DMS79 (cell line): ENCODE measurements at regions not wholly inside any gene's neighbourhood (a gene's known extent, or its start where the extent isn't known, plus 50 kb on each side); places are given as distances from the start of the nearest gene placed in this dataset.

Experiments used
- DNase-seq: peaks from one replicate; lab custom pipeline; 2025; lab: John Stamatoyannopoulos, UW

DNA sequence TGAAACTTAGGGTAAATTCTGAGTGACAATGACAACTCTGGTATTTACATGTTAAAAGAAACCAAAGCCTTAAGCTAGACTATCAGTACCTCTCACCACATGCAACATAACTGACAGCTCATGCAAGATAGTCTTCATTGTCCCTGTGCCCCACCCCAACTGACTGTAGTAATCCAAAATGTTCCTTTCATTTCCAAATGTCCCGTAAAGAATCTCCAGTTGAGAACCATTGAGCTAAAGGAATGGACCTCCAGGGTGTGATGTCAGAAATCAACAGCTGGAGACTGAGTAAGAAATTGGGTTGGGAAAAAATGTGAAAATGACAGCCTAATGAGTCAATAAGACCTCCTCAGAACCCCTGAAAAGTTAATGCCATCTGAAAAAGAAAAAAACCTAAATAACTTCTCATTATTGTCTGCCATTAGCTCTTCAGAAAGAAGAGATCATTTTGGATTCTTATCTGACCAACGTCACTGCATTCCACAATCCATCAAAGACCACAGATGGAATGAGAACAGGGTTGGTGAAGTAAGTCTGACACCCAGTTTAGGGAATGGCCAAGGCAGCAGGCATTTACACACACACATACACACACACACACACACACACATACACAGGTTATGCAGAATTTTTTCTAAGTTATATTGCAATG is 51.7 kb upstream of the ACVR2A start:
- no peak for DNase-seq

- no peak for DNase-seq
Observed at GRCh38 chr2:147790580-147790979, 54.2 kb upstream of the ACVR2A start.

DNA sequence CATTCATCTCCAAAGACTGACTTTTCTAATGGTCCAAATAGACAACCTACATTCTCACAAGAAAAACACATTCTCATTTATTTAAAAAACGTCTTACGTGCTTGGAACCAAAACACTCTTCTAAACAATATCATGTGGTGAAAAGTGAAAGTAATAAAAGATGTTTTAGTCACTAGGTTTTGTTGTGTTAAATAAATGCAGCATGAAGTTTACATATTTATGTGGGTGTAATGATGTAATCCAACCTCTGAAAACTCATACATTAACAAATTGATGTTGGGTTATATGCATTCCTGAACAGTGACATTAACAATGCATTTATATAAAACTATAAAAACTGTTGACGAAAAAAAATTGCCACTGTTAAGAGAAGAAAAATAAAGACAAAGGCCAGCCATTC is 55.1 kb upstream of the ACVR2A start:
- no peak for DNase-seq

DNA sequence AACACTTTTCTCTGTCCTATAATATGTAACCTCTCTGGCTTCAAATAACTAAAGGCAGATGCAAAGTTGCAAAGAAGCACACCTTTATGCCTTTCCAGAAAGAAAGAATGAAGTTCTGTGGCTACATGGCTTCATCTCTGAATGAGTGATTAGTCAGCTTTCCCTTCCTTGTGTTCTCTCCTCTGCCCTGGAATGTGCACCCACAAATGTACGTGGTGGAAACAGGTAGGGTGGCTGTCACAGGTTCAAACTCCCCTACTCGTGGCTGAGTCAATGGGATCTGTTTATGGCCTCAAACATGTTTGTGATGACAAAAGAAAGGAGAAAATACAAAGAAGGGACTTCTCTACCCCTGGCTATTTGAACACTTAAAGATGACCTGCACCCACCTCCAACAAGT is 55.5 kb upstream of the ACVR2A start:
- no peak for DNase-seq

DNA sequence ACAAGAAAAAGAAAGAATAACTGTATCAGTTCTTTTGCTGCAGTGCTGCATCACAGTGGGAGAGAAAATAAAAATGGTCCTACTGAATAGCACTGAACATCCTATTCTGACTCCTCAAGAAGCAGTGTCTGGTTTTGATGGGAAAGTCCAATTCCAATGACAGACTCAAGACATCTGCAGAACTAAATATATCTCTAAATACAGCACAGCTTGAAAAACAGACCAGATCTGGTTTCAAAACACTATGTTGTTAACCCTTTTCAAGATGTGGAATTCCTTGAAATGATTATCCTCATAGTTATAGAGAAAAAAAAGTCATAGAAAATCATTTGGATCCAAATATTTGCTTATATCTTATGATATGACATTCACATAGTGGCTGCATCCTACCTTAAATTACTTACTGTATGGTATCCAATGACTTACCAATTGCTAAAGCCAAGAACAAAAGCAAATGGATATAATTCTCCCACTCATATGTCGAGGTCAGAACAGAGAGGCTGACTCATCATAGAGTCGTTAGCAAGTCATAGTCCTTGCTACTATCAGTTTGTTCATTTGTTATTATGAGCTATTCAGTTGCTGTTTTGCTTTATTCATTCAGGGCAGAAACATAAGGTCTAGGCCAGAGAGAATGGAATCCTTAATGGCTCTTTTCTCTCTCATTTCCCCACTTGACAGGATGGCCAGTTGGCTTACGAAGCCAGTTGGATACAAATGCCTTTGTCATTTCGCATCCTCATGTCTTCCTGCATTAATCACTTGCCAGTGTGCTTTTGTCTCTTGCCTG is 62.5 kb upstream of the ACVR2A start:
- DNase-seq: no peak

DNA sequence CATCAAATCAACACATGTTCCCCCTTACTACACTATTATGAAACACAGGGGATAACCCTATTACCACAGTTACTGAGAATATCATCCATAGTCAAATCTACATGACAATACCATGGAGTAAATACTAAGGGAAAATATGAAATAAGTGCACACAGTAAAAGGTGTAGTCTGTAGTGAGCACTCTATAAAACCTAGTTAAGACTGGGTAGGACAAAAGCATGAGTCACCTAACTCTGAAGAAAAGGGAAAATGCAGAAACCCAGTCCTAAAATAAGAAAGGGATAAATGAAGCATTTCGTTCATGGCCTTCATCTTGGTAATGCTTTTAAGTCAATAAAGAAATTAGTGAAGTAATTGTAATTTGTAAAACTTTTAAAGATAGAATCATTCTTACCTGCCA is 65.4 kb upstream of the ACVR2A start:
- DNase-seq: no peak

DNA sequence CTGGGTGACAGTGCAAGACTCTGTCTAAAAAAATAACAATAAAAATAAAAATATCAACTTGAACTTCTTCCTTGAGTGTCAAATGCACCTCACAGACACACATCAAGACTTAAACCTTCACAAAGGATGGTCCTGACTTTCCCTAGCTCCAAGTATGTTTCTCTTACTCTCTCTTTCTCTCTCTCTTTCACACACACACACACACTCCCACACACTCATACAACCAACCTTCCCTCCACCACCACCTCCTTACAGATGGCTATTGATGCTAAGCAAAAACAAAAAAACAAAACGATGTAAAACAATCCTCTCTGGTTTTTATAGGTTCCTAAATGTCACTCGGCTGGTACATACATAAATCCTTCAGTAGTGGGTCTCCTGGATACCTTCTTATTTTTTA is 67.4 kb upstream of the ACVR2A start:
- DNase-seq: no peak

DNA sequence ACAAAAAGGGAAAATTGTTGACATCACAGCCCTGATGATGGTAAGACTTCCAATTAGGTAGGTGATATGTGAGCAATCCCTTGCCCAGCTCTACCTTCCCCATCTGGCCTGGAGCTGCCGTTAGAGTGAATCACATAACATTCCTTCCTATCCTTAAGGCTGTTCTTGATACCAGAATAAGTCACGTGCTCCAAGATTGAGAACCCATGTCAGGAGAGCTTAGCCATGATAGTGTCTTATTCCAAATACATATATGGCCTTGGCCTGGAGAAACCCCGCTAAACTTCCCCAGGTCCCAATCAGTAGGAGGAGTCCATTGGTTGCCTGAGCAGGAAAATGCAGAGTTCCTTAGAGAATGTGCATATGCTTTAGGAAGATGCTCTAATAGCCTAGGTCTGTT is 70.0 kb upstream of the ACVR2A start:
- DNase-seq: no peak

GRCh38 chr2:147773479-147773878 is 71.3 kb upstream of the ACVR2A start:
- no peak for DNase-seq

DNA sequence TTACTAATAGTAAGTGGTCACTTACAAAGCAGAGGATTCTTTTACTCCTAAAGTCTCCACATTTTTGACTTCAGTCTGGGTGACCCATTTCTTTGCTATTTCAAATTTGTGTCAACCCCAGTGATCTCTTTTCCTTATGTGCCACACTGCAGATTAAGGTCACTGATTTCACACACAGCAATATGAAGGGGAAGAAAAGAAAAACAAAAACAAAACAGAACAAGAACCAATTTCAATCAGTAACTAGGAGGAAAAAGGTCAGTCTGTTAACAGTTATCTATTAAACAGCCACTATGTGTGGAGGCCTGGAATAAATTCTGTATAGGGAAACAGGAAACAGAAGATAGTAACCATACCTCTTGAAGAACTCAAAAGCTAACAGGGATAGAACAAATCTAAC is 72.0 kb upstream of the ACVR2A start:
- DNase-seq: no peak

- no peak for DNase-seq
Observed at GRCh38 chr2:147763861-147764260, 81.0 kb upstream of the ACVR2A start.

DNA sequence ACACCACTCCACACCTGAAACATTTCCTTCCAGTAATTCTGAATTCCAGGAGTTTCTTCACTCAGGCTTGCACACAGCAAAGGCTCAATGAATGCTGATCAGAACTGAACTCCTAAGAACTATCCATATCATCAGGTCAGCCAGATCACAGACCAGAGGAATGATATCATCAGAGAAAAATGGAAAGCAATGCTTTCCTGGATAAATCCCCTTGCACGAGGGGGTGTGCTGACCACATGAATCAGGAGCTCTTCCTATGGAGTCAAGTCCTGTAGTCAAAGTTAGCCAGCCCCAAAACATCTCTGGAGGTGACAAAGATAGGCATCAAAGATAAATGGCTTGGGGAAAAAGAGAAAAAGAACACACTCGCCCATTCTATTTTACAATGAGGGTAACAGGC is 83.8 kb upstream of the ACVR2A start:
- no peak for DNase-seq

- no peak for DNase-seq
Observed at GRCh38 chr2:147759536-147759935, 85.3 kb upstream of the ACVR2A start.

DNA sequence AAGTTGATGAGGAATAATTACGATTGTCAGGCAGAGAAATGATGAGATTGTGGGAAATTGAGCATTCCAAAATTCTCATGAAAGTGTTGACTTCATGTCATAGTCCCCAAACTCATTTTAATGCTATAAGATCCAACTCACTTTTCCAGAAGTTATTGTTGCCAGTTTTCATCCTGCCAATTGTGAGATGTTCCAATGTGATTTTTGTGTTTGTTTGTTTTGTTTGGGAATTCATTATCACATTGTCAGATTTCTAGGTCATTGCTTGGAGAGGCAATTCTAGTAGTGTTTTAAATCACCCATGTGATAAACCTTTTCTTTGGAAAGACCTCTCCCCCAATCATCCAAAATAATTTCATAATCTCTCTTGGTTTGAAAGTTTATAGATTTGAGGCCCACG is 86.0 kb upstream of the ACVR2A start:
- no peak for DNase-seq

DNA sequence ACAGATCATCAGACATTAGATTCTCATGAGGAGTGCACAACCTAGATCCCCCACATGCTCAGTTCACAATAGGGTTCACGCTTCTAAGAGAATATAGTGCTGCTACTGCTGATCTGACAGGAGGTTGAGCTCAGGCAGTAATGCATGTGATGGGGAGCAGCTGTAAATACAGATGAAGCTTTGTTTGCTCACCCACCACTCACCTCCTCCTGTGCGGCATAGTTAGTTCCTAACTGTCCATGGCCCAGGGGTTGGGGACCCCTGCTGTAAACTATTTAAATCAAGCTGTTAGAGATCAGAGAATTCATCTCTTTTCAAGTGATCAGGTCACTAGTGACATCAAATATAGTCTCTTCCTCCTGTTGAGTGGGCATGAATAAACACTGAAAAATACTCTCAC is 88.8 kb upstream of the ACVR2A start:
- no peak for DNase-seq

DNA sequence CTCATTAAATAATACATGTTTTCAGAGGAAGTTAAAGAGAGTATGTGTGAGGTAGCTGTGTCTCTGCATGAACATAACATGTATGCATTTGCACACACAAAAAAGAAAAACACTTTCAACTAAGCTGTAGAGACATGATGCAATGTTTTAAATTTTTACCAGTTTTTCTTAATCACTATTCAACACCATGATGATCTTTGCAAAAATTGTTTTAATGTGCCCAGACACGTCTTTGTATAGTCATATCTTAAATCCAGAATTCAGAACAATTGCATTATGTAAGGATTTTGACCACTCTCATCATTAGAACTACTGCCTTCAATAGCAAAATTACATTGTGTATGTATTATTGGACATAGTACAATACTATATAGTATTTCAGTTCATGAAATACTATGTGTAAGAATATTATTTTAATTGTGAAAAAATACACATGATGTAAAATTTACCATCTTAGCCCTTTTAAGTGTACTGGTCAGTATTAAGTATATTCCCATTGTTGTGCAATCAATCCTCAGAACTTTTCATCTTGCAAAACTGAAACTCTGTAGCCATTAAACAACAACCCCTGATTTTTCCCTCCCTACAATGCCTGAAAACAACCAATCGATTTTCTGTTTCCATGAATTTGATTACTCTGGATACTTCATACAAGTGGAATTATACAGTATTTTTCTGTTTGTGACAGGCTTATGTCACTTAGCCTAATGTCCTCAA is 104.5 kb upstream of the ACVR2A start:
- no peak for DNase-seq

- DNase-seq: no peak
Observed at GRCh38 chr2:147739508-147739907, 105.3 kb upstream of the ACVR2A start.

- no peak for DNase-seq
Observed at GRCh38 chr2:147718831-147719230, 126.0 kb upstream of the ACVR2A start.

DNA sequence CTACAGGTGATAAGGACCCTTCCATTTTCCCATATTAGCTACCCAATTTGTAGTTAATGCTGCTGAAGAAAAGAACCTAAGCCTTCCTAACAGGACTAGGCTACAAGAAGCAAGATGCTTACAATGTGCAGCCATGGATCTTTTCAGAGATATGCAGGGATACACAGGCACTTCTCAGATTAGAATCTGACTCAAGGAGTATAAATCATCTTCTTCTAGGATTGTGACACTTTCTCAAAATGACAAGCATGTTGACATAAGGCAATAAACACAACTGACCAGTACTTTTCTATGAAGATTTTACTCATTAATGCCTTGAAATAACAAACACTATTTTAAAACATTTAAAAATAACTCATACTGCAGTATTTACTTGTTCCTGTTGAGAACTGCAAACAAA is 127.9 kb upstream of the ACVR2A start:
- DNase-seq: no peak

GRCh38 chr2:147715807-147716206 is 129.0 kb upstream of the ACVR2A start:
- DNase-seq: no peak

DNA sequence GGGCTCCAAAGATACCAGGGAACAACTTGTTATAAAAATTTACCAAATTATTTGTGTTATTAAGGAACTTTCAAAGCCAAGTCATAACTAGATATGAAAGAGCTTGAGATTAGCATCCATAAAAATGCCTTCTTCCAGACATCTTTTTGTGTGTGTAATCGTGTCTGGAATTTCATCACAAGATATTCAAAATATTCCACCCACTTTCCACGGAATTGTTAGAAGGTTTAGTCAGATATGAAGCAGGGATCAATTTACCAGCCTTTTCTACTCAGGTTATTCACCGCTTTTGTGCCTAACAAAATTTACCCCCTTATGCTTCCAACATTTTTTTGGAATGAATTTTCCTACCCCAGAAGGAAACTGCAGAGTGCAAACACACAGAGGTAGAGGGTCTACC is 130.2 kb upstream of the ACVR2A start:
- DNase-seq: no peak

- DNase-seq: no peak
Observed at GRCh38 chr2:147713349-147713748, 131.5 kb upstream of the ACVR2A start.

GRCh38 chr2:147712051-147712450 is 132.8 kb upstream of the ACVR2A start:
- DNase-seq: no peak
